SH-SY5Y (cell line): ENCODE measurements at regions not wholly inside any gene's neighbourhood (a gene's known extent, or its start where the extent isn't known, plus 50 kb on each side); places are given as distances from the start of the nearest gene placed in this dataset.

Experiments used
- GATA2 ChIP-seq: IDR thresholded peaks from 2 replicates; pipeline ENCODE4 v1.6.1; 2011; ENCODE audit warnings: mild to moderate bottlenecking, low read depth, low read length
- GATA3 ChIP-seq: IDR thresholded peaks from 2 replicates; pipeline ENCODE4 v1.6.1; 2011; ENCODE audit warnings: low read depth, mild to moderate bottlenecking, low read length, moderate library complexity

DNA sequence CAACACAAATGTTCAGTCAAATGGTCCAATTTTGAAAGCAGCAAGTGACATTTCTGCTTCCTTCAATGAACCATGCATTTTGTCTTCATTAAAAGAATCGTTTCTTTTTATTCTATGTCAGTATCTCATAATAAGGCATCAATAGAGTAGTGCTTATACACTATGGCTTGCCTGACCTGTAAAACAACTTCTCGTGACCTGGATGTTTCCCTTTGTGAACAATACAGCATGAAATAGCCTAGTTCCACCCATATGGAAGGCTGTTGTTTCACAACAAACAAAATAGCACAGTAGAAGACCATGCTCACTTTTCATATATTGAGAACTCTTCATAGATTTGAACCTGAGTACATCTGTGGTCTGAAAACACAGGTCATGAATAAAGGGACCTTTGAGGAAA is 104.3 kb upstream of the PIK3C3 start:
- TF ChIP-seq GATA2 (no peak), GATA3 (no peak)
